Muscle layer of duodenum (tissue), 2 donors: ENCODE measurements at regions not wholly inside any gene's neighbourhood (a gene's known extent, or its start where the extent isn't known, plus 50 kb on each side); places are given as distances from the start of the nearest gene placed in this dataset.
"Not testable (repeated sequence)": the region's sequence is repeated elsewhere in the genome, so short reads cannot be mapped to it uniquely, and the experiment has no call there.

ENCODE experiments used
- H3K27ac ChIP-seq: one replicate; pipeline ENCODE4 v1.7.0; 2013; ENCODE audit warnings: mild to moderate bottlenecking, low read length
- H3K27me3 ChIP-seq: one replicate; pipeline ENCODE4 v1.7.0; 2013; ENCODE audit warnings: low read depth, mild to moderate bottlenecking, control low read depth, low read length
- H3K36me3 ChIP-seq, 2 donors: one replicate each; pipeline ENCODE4 v1.7.0; 2013; ENCODE audit warnings: low read length in 2 of 2, control low read depth in 1 of 2, mild to moderate bottlenecking in 1 of 2; ENCODE audit not compliant: insufficient read depth in 2 of 2, control insufficient read depth in 1 of 2
- H3K4me1 ChIP-seq, 2 donors: one replicate each; pipeline ENCODE4 v1.7.0; 2013; ENCODE audit warnings: low read length in 2 of 2, mild to moderate bottlenecking in 2 of 2, control low read depth in 1 of 2, moderate library complexity in 1 of 2; ENCODE audit not compliant: insufficient read depth in 2 of 2, control insufficient read depth in 1 of 2
- H3K4me3 ChIP-seq, 2 donors: one replicate each; pipeline ENCODE4 v1.7.0; 2013; ENCODE audit warnings: low read length in 2 of 2, low read depth in 1 of 2, mild to moderate bottlenecking in 1 of 2
- H3K9me3 ChIP-seq, 2 donors: one replicate each; pipeline ENCODE4 v1.7.0; 2013; ENCODE audit warnings: low read length in 2 of 2, control low read depth in 1 of 2, mild to moderate bottlenecking in 1 of 2; ENCODE audit not compliant: control insufficient read depth in 1 of 2
- donor health status: healthy.

DNA sequence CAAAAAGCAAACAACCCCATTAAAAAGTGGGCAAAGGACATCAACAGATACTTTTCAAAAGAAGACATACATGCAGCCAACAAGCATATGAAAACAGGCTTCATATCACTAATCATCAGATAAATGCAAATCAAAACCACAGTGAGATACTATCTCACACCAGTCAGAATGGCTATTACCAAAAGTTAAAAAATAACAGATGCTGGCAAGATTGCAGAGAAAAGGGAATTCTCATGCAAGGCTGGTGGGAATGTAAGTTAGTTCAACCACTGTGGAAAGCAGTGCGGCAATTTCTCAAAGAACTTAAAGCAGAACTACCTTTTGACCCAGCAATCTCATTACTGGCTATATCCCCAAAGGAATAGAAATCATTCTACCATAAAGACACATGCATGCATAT lies 260.8 kb downstream of the C11orf87 start:
- H3K27me3 ChIP-seq, H3K36me3 ChIP-seq, H3K9me3 ChIP-seq, H3K4me1 ChIP-seq, H3K4me3 ChIP-seq, H3K27ac ChIP-seq: not testable (repeated sequence)

DNA sequence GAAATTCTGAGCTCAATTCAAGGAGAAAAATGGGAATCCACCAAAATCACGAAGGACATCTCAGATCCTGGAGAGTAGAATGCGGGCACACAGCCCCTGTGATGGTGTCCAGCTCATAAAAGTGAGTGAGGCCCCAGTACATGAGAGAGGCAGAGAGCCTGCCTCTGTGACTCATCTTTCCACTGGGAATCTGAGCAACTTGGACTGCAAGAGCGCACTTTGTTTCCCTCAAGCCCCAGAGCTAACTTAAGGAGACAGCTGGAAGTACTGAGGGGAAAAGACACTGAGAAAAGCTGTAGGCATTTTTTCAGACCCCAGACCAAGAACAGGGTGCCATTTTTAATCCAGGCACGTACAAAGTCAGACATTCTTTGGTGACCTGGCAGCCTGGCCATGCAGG lies 273.7 kb downstream of the C11orf87 start:
- Histone ChIP-seq H3K36me3 (no peaks in the 10 kb centered on the region), H3K4me3 (no peak overlapping the region), H3K4me1 (no peaks in the 10 kb centered on the region), H3K9me3 (peaks cover 0 to 34% of the 10 kb centered on the region in 2 donors), H3K27me3 (no peaks in the 10 kb centered on the region), H3K27ac (no peak overlapping the region)

DNA sequence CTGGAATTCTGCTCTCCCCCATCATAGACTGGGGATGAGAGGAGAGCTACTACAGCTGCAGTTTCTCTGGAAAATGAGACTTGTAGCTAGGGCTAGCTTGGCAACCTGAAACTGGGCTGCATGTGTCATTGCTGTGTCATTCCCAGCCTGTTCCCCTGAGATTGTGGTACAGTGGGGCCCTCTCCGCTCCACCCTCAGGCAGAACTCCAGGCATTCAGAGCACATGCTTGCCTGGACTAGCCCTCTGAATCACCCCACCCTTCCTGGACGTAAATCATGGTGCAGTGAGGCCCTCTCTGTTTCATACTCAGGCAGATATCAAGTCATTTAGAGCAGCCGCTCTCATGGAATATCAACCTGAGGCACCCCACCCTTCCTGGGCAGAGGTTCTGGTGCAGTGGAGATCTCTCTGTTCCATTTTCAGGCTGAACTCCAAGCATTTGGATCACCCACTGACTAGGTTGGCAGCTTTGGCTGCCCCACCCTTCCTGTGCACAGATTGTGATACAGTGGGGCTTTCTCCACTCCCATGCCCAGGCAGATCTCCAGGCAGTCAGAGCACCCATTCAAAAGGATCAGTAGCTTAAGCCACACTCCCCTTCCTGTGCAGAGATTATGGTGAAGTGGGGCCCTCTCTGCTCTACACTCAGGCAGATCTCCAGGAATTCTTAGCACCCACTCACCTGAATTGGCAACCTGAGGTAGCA lies 274.4 kb downstream of the C11orf87 start:
- H3K36me3 ChIP-seq = no peaks in the 10 kb centered on the region
- H3K9me3 ChIP-seq = peaks cover 0 to 34% of the 10 kb centered on the region in 2 donors
- H3K4me1 ChIP-seq = no peaks in the 10 kb centered on the region
- no peaks in the 10 kb centered on the region for H3K27me3 ChIP-seq
- no peak overlapping the region for H3K27ac ChIP-seq
- H3K4me3 ChIP-seq = no peak overlapping the region

- H3K9me3 ChIP-seq = peaks cover 0 to 37% of the 10 kb centered on the region in 2 donors
- H3K4me3 ChIP-seq = no peak overlapping the region
- H3K27ac ChIP-seq = no peak overlapping the region
Observed at GRCh38 chr11:109697140-109697843, 275.3 kb downstream of the C11orf87 start.

DNA sequence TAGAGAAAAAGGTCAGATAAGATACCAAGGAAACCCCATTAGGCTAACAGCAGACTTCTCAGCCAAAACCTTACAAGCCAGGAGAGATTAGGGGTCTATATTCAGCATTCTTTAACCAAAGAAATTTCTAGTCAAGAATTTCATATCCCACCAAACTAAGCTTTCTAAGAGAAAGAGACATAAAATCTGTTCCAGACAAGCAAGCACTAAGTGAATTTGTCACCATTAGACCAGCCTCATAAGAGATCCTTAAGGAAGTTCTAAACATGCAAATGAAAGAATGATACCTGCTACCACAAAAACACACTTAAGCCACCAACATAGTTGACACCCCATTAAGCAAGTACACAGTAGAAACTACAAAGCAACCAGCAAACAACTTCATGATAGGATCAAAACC lies 276.2 kb downstream of the C11orf87 start:
- Histone ChIP-seq H3K4me3 (no peak overlapping the region), H3K4me1 (no peaks in the 10 kb centered on the region), H3K27me3 (no peaks in the 10 kb centered on the region), H3K27ac (no peak overlapping the region), H3K9me3 (peaks cover 0 to 36% of the 10 kb centered on the region in 2 donors), H3K36me3 (no peaks in the 10 kb centered on the region)

More at GRCh38 chr11:109697140-109697843, 275.3 kb downstream of the C11orf87 start:
- Histone ChIP-seq H3K27me3 (no peaks in the 10 kb centered on the region), H3K36me3 (no peaks in the 10 kb centered on the region), H3K4me1 (no peaks in the 10 kb centered on the region)

GRCh38 chr11:109704432-109704831 lies 282.4 kb downstream of the C11orf87 start:
- no peak overlapping the region for H3K4me3 ChIP-seq
- no peaks in the 10 kb centered on the region for H3K4me1 ChIP-seq
- peaks cover 0 to 3% of the 10 kb centered on the region in 2 donors for H3K9me3 ChIP-seq
- no peaks in the 10 kb centered on the region for H3K27me3 ChIP-seq
- no peaks in the 10 kb centered on the region for H3K36me3 ChIP-seq
- no peak overlapping the region for H3K27ac ChIP-seq

GRCh38 chr11:109706945-109707344 lies 285.0 kb downstream of the C11orf87 start:
- H3K4me3 ChIP-seq = no peak overlapping the region
- no peaks in the 10 kb centered on the region for H3K4me1 ChIP-seq
- H3K27ac ChIP-seq = no peak overlapping the region
- H3K27me3 ChIP-seq = no peaks in the 10 kb centered on the region
- peaks cover 0 to 1% of the 10 kb centered on the region in 2 donors for H3K9me3 ChIP-seq
- H3K36me3 ChIP-seq = no peaks in the 10 kb centered on the region

- H3K9me3 ChIP-seq = no peaks in the 10 kb centered on the region
- H3K27me3 ChIP-seq = no peaks in the 10 kb centered on the region
- no peak overlapping the region for H3K27ac ChIP-seq
- no peaks in the 10 kb centered on the region for H3K4me1 ChIP-seq
- H3K36me3 ChIP-seq = no peaks in the 10 kb centered on the region
- H3K4me3 ChIP-seq = no peak overlapping the region
Observed at GRCh38 chr11:109707411-109707810, 285.4 kb downstream of the C11orf87 start.

DNA sequence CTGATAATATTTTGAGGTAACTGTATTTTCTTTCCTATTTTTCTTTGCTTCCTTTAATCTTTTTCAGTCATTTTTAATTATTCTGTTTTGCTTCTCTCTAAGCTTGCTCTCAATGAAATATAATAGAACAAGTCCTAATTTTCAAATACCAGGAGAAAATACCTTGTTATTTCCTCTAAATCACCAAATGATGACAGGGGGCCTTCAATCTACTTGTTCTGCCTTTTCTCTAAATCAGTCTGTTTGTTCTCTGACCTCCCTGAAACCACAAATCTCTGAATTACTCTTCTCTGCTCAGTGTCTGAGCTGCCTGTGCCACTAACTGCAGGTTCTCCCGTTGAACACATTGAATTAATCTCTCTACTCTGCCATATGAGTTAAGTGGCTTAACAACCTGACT lies 286.2 kb downstream of the C11orf87 start:
- no peaks in the 10 kb centered on the region for H3K36me3 ChIP-seq
- H3K4me3 ChIP-seq = no peak overlapping the region

GRCh38 chr11:109714444-109714843 lies 292.5 kb downstream of the C11orf87 start:
- H3K36me3 ChIP-seq, H3K27me3 ChIP-seq, H3K9me3 ChIP-seq: not testable (repeated sequence)

More for the DNA sequence above, 286.2 kb downstream of the C11orf87 start:
- Histone ChIP-seq H3K27me3 (no peaks in the 10 kb centered on the region), H3K4me1 (no peaks in the 10 kb centered on the region), H3K9me3 (no peaks in the 10 kb centered on the region), H3K27ac (no peak overlapping the region)

GRCh38 chr11:109715424-109715823 lies 293.4 kb downstream of the C11orf87 start:
- not testable (repeated sequence) for H3K36me3 ChIP-seq, H3K27ac ChIP-seq, H3K27me3 ChIP-seq, H3K4me3 ChIP-seq, H3K4me1 ChIP-seq, H3K9me3 ChIP-seq

More at GRCh38 chr11:109714444-109714843, 292.5 kb downstream of the C11orf87 start:
- not testable (repeated sequence) for H3K4me3 ChIP-seq, H3K27ac ChIP-seq, H3K4me1 ChIP-seq
